Peyer's patch (tissue), 4 donors: ENCODE measurements at regions not wholly inside any gene's neighbourhood (a gene's known extent, or its start where the extent isn't known, plus 50 kb on each side); places are given as distances from the start of the nearest gene placed in this dataset.

Experiments
- POLR2A ChIP-seq, 2 donors: fragments of 450-650 bp; IDR thresholded peaks; one replicate each; pipeline ENCODE4 v1.5.1; 2017; ENCODE audit warnings: antibody characterized with exemption in 2 of 2, mild to moderate bottlenecking in 2 of 2, moderate library complexity in 2 of 2
- TF ChIP-seq, protein P1 (sequence below), 6 experiments: fragments of 450-650 bp in 4 of 6; fragments of 200-600 bp in 2 of 6; sonication (generic) in 1 of 6; IDR thresholded peaks; one replicate each; pipeline ENCODE4 v1.5.1; 2017 to 2019; ENCODE audit warnings: antibody characterized with exemption in 6 of 6, mild to moderate bottlenecking in 3 of 6, moderate library complexity in 1 of 6

DNA sequence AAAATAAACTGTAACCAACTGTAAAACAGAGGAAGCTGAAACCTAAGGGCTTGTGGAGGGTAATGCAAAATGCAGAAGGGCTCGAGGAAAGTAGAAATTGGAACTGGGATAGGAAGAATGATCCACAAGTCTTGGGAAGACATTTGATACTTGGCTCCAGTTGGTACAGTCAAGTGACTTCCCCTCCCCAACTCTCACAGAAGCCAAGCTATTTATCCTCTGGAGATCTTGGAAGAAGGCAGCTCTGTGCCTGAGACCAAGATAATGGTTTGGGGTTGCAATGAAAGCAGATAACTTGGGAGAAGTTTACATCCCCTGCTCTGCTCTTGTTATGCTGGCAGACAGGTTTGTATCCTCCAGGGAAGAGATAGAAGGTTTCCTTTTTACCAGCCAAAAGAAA is 198.9 kb upstream of the ZC3H12C start:
- TF ChIP-seq, protein P1, sequence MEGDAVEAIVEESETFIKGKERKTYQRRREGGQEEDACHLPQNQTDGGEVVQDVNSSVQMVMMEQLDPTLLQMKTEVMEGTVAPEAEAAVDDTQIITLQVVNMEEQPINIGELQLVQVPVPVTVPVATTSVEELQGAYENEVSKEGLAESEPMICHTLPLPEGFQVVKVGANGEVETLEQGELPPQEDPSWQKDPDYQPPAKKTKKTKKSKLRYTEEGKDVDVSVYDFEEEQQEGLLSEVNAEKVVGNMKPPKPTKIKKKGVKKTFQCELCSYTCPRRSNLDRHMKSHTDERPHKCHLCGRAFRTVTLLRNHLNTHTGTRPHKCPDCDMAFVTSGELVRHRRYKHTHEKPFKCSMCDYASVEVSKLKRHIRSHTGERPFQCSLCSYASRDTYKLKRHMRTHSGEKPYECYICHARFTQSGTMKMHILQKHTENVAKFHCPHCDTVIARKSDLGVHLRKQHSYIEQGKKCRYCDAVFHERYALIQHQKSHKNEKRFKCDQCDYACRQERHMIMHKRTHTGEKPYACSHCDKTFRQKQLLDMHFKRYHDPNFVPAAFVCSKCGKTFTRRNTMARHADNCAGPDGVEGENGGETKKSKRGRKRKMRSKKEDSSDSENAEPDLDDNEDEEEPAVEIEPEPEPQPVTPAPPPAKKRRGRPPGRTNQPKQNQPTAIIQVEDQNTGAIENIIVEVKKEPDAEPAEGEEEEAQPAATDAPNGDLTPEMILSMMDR (IDR thresholded peaks at IDR 0.05) = no peak
- no peak for TF ChIP-seq POLR2A (IDR thresholded peaks at IDR 0.05)
